Hepatocyte (in vitro differentiated cells): ENCODE measurements at regions not wholly inside any gene's neighbourhood (a gene's known extent, or its start where the extent isn't known, plus 50 kb on each side); places are given as distances from the start of the nearest gene placed in this dataset.

ENCODE experiments used
- DNase-seq: peaks from one replicate; pipeline ENCODE4 v3.0.0-alpha.2; 2016; ENCODE audit warnings: low spot score
- H2AFZ ChIP-seq: fragments of 200-600 bp; sonication (generic); 2 replicates; pipeline ENCODE4 v1.6.0; 2016; ENCODE audit warnings: antibody characterized with exemption, mild to moderate bottlenecking
- H3K27ac ChIP-seq: fragments of 200-600 bp; sonication (generic); 2 replicates; pipeline ENCODE4 v1.5.1; 2016; ENCODE audit warnings: mild to moderate bottlenecking
- H3K27me3 ChIP-seq: fragments of 200-600 bp; sonication (generic); 2 replicates; pipeline ENCODE4 v1.6.1; 2016
- H3K36me3 ChIP-seq: fragments of 200-600 bp; sonication (generic); replicated peaks from 2 replicates; pipeline ENCODE4 v1.5.1; 2016; ENCODE audit warnings: low read depth; ENCODE audit not compliant: insufficient read depth
- H3K4me1 ChIP-seq: fragments of 200-600 bp; sonication (generic); 2 replicates; pipeline ENCODE4 v1.5.1; 2016; ENCODE audit warnings: mild to moderate bottlenecking, moderate library complexity; ENCODE audit not compliant: insufficient read depth
- H3K4me2 ChIP-seq: fragments of 200-600 bp; sonication (generic); 2 replicates; pipeline ENCODE4 v1.6.0; 2016
- H3K4me3 ChIP-seq: fragments of 200-600 bp; sonication (generic); 2 replicates; pipeline ENCODE4 v1.5.1; 2016; ENCODE audit warnings: mild to moderate bottlenecking
- H3K79me2 ChIP-seq: fragments of 200-600 bp; sonication (generic); 2 replicates; pipeline ENCODE4 v1.6.0; 2017; ENCODE audit warnings: mild to moderate bottlenecking
- H3K9me2 ChIP-seq: fragments of 200-600 bp; sonication (generic); replicated peaks from 2 replicates; pipeline ENCODE4 v1.6.0; 2017; ENCODE audit warnings: mild to moderate bottlenecking; ENCODE audit not compliant: insufficient read depth
- H3K9me3 ChIP-seq: fragments of 200-600 bp; sonication (generic); 2 replicates; pipeline ENCODE4 v1.5.1; 2016; ENCODE audit warnings: low read depth, mild to moderate bottlenecking
- H4K20me1 ChIP-seq: fragments of 200-600 bp; sonication (generic); 2 replicates; pipeline ENCODE4 v1.6.0; 2016; ENCODE audit warnings: mild to moderate bottlenecking; ENCODE audit not compliant: insufficient read depth, poor library complexity, severe bottlenecking
- CTCF ChIP-seq: fragments of 200-600 bp; sonication (generic); IDR thresholded peaks from 2 replicates; pipeline ENCODE4 v1.5.1; 2016; ENCODE audit warnings: antibody characterized with exemption, mild to moderate bottlenecking; ENCODE audit not compliant: poor library complexity
- EZH2 ChIP-seq: fragments of 200-600 bp; sonication (generic); IDR thresholded peaks from 2 replicates; pipeline ENCODE4 v1.6.1; 2016; ENCODE audit warnings: antibody characterized with exemption, mild to moderate bottlenecking, borderline replicate concordance
- EZH2phosphoT487 ChIP-seq: fragments of 200-600 bp; sonication (generic); IDR thresholded peaks from one replicate; pipeline ENCODE4 v1.6.1; 2018; ENCODE audit warnings: antibody characterized with exemption, mild to moderate bottlenecking, low read depth, moderate library complexity; ENCODE audit not compliant: unreplicated experiment, severe bottlenecking
- WGBS: methylation state at CpG from one replicate; pipeline ENCODE4 v1.1.6; 2016; ENCODE audit warnings: low lambda C conversion rate; ENCODE audit errors: missing lambda C conversion rate; 5-methylcytosine and 5-hydroxymethylcytosine counted together

GRCh38 chr1:94623560-94624148 lies 82.1 kb upstream of the F3 start:
- no peak overlapping the region for H3K4me3 ChIP-seq
- no peaks in the 10 kb centered on the region for H3K9me2 ChIP-seq
- no peak for TF ChIP-seq EZH2
- TF ChIP-seq EZH2phosphoT487: no peak
- no peak for TF ChIP-seq CTCF
- H3K27me3 ChIP-seq: no peaks in the 10 kb centered on the region
- 51% methylated on average over 8 of the region's 8 CpGs for WGBS
- no peaks in the 10 kb centered on the region for H3K9me3 ChIP-seq
- peak overlapping the region; percentile 95 for H3K27ac ChIP-seq
- H3K79me2 ChIP-seq: no peaks in the 10 kb centered on the region
- no peaks in the 10 kb centered on the region for H3K36me3 ChIP-seq
- H2AFZ ChIP-seq: peak overlapping the region; percentile 50
- no peak for DNase-seq
- H3K4me2 ChIP-seq: peak overlapping the region; percentile 50
- no peaks in the 10 kb centered on the region for H4K20me1 ChIP-seq
- H3K4me1 ChIP-seq: peaks cover 47% of the 10 kb centered on the region

- H3K36me3 ChIP-seq: no peaks in the 10 kb centered on the region
- no peak overlapping the region for H3K4me3 ChIP-seq
- no peaks in the 10 kb centered on the region for H3K79me2 ChIP-seq
- no peaks in the 10 kb centered on the region for H3K27me3 ChIP-seq
- H3K27ac ChIP-seq: peak overlapping the region; percentile 95
- H2AFZ ChIP-seq: no peak overlapping the region
- peak overlapping the region; percentile 50 for H3K4me2 ChIP-seq
- H4K20me1 ChIP-seq: no peaks in the 10 kb centered on the region
- peaks cover 45% of the 10 kb centered on the region for H3K4me1 ChIP-seq
- no peaks in the 10 kb centered on the region for H3K9me3 ChIP-seq
- no peak for TF ChIP-seq EZH2
- TF ChIP-seq EZH2phosphoT487: no peak
- TF ChIP-seq CTCF: no peak
- 72% methylated on average over 10 of the region's 10 CpGs for WGBS
- DNase-seq: peak; percentile 54
- no peaks in the 10 kb centered on the region for H3K9me2 ChIP-seq
These were observed 81.2 kb upstream of the F3 start for GRCh38 chr1:94622757-94623156.

- TF ChIP-seq EZH2phosphoT487 (no peak), EZH2 (no peak)
- no peak for DNase-seq
- H3K27ac ChIP-seq: peak overlapping the region; percentile 95
These were observed 80.2 kb upstream of the F3 start for GRCh38 chr1:94621802-94622201.

GRCh38 chr1:94621395-94621794 lies 79.8 kb upstream of the F3 start:
- Histone ChIP-seq H3K9me2 (no peaks in the 10 kb centered on the region), H3K79me2 (no peaks in the 10 kb centered on the region), H3K36me3 (no peaks in the 10 kb centered on the region), H3K4me1 (peaks cover 52% of the 10 kb centered on the region), H2AFZ (no peak overlapping the region), H3K4me2 (no peak overlapping the region), H3K27ac (peak overlapping the region; percentile 95), H3K27me3 (no peaks in the 10 kb centered on the region), H4K20me1 (no peaks in the 10 kb centered on the region), H3K4me3 (no peak overlapping the region), H3K9me3 (no peaks in the 10 kb centered on the region)
- TF ChIP-seq EZH2phosphoT487 (no peak), EZH2 (no peak), CTCF (no peak)
- peak; percentile 73 for DNase-seq
- WGBS: 24% methylated on average over 3 of the region's 3 CpGs

More at GRCh38 chr1:94621802-94622201, 80.2 kb upstream of the F3 start:
- H3K27me3 ChIP-seq: no peaks in the 10 kb centered on the region
- no peaks in the 10 kb centered on the region for H3K79me2 ChIP-seq
- no peaks in the 10 kb centered on the region for H3K9me2 ChIP-seq
- H3K4me1 ChIP-seq: peaks cover 48% of the 10 kb centered on the region
- no peak overlapping the region for H3K4me2 ChIP-seq
- H4K20me1 ChIP-seq: no peaks in the 10 kb centered on the region
- no peaks in the 10 kb centered on the region for H3K9me3 ChIP-seq
- no peak overlapping the region for H2AFZ ChIP-seq
- no peak overlapping the region for H3K4me3 ChIP-seq
- no peaks in the 10 kb centered on the region for H3K36me3 ChIP-seq
